ENCODE measurements at regions not wholly inside any gene's neighbourhood (a gene's known extent, or its start where the extent isn't known, plus 50 kb on each side); places are given as distances from the start of the nearest gene placed in this dataset.
A peak's percentile ranks its signal among the peaks of the same experiment; 100 is the strongest.

- Histone ChIP-seq H2AFZ (ENCODE audit: insufficient read depth, low read depth, low read length, poor library complexity, severe bottlenecking) (peak overlapping the region; percentile 44), H3K9ac (ENCODE audit: insufficient read depth, low read length, poor library complexity, severe bottlenecking) (peak overlapping the region; percentile 96), H4K20me1 (ENCODE audit: insufficient read depth, low read length) (no peaks in the 10 kb centered on the region), H3K4me2 (replicated peaks; ENCODE audit: extremely low read depth, low read length, poor library complexity, severe bottlenecking) (peak overlapping the region; percentile 78), H3K4me1 (ENCODE audit: control insufficient read depth in 1 of 2, insufficient read depth in 2 of 2, low read length in 2 of 2) (peaks cover 20 to 25% of the 10 kb centered on the region in 2 donors), H3K9me3 (replicated peaks in 1 of 2; ENCODE audit: control insufficient read depth in 1 of 2, insufficient read depth in 1 of 2, low read length in 2 of 2) (no peaks in the 10 kb centered on the region), H3K27ac (ENCODE audit: low read depth in 1 of 2, low read length in 2 of 2) (peak overlapping the region; percentile 91 to 98), H3K36me3 (replicated peaks in 1 of 2; ENCODE audit: control insufficient read depth in 1 of 2, insufficient read depth in 2 of 2, low read length in 2 of 2) (no peaks in the 10 kb centered on the region), H3K79me2 (ENCODE audit: insufficient read depth, low read length) (no peaks in the 10 kb centered on the region), H3K27me3 (ENCODE audit: control insufficient read depth in 2 of 2, insufficient read depth in 2 of 2, low read length in 2 of 2) (peaks cover 0 to 12% of the 10 kb centered on the region in 2 donors), H3K4me3 (replicated peaks in 1 of 3; ENCODE audit: low read depth in 2 of 3, low read length in 3 of 3) (peak overlapping the region; percentile 49 to 79 (median 74))
- TF ChIP-seq CTCF (IDR thresholded peaks at IDR 0.05) = no peak
- H3K27ac Mint-ChIP-seq = peak overlapping the region; percentile 91 to 99 (median 97)
- 15% methylated on average over 41 of the region's 47 CpGs for WGBS (ENCODE audit: insufficient coverage)
- peaks cover 4 to 6% of the 10 kb centered on the region in 2 donors for H3K36me3 Mint-ChIP-seq
- H3K27me3 Mint-ChIP-seq (ENCODE audit: low read depth in 3 of 3) = peaks cover 3 to 12% (median 7%) of the 10 kb centered on the region in 3 donors
- peaks cover 20% of the 10 kb centered on the region for H3K4me1 Mint-ChIP-seq
- H3K9me3 Mint-ChIP-seq = peaks cover 2 to 7% (median 4%) of the 10 kb centered on the region in 7 donors
- peak overlapping the region; percentile 78 to 89 for H3K4me3 Mint-ChIP-seq
- intact Hi-C loops (cut with micrococcal nuclease) = loop anchor here (1.0 to 5.0 kb wide), 4 partner anchors 15 to 71 kb away; partner anchors contain the start of gene ATF3 (in 2 of the 2)
- DNase-seq = peak; percentile 54 to 76 (median 73)
Observed at GRCh38 chr1:212557739-212558692, 50.5 kb upstream of the ATF3 start.

GRCh38 chr1:212558693-212559480 is 49.7 kb upstream of the ATF3 start:
- peaks cover 3 to 14% (median 7%) of the 10 kb centered on the region in 3 donors for H3K27me3 Mint-ChIP-seq (ENCODE audit: low read depth in 3 of 3)
- peak overlapping the region; percentile 96 for H3K9ac ChIP-seq (ENCODE audit: insufficient read depth, low read length, poor library complexity, severe bottlenecking)
- under 1% methylated on average over 54 of the region's 62 CpGs for WGBS (ENCODE audit: insufficient coverage)
- no peaks in the 10 kb centered on the region for H3K79me2 ChIP-seq (ENCODE audit: insufficient read depth, low read length)
- H4K20me1 ChIP-seq (ENCODE audit: insufficient read depth, low read length) = no peaks in the 10 kb centered on the region
- TF ChIP-seq CTCF (IDR thresholded peaks at IDR 0.05) = no peak
- H3K4me1 ChIP-seq (ENCODE audit: control insufficient read depth in 1 of 2, insufficient read depth in 2 of 2, low read length in 2 of 2) = peaks cover 15 to 17% of the 10 kb centered on the region in 2 donors
- peaks cover 2 to 9% (median 5%) of the 10 kb centered on the region in 7 donors for H3K9me3 Mint-ChIP-seq
- H3K9me3 ChIP-seq (replicated peaks in 1 of 2; ENCODE audit: control insufficient read depth in 1 of 2, insufficient read depth in 1 of 2, low read length in 2 of 2) = no peaks in the 10 kb centered on the region
- peak overlapping the region; percentile 78 for H3K4me2 ChIP-seq (replicated peaks; ENCODE audit: extremely low read depth, low read length, poor library complexity, severe bottlenecking)
- H2AFZ ChIP-seq (ENCODE audit: insufficient read depth, low read depth, low read length, poor library complexity, severe bottlenecking) = peak overlapping the region; percentile 44
- no peaks in the 10 kb centered on the region for H3K36me3 ChIP-seq (replicated peaks in 1 of 2; ENCODE audit: control insufficient read depth in 1 of 2, insufficient read depth in 2 of 2, low read length in 2 of 2)
- peak overlapping the region; percentile 78 to 89 for H3K4me3 Mint-ChIP-seq
- peak overlapping the region; percentile 94 to 99 (median 97) for H3K27ac Mint-ChIP-seq
- H3K4me1 Mint-ChIP-seq = peaks cover 15% of the 10 kb centered on the region
- peaks cover 4 to 6% of the 10 kb centered on the region in 2 donors for H3K36me3 Mint-ChIP-seq
- peak overlapping the region; percentile 91 to 98 for H3K27ac ChIP-seq (ENCODE audit: low read depth in 1 of 2, low read length in 2 of 2)
- DNase-seq = peak; percentile 93 to 96 (median 96)
- peak overlapping the region; percentile 49 to 79 (median 74) for H3K4me3 ChIP-seq (replicated peaks in 1 of 3; ENCODE audit: low read depth in 2 of 3, low read length in 3 of 3)
- intact Hi-C loops (cut with micrococcal nuclease) = loop anchor here (1.0 to 5.0 kb wide), 4 partner anchors 16 to 72 kb away; partner anchors contain the start of gene ATF3 (in 2 of the 2)
- H3K27me3 ChIP-seq (ENCODE audit: control insufficient read depth in 2 of 2, insufficient read depth in 2 of 2, low read length in 2 of 2) = peaks cover 0 to 12% of the 10 kb centered on the region in 2 donors

Data from CD14-positive monocyte (primary cell).